Ovary (tissue), 7 donors: ENCODE measurements at regions not wholly inside any gene's neighbourhood (a gene's known extent, or its start where the extent isn't known, plus 50 kb on each side); places are given as distances from the start of the nearest gene placed in this dataset.
"Not testable (repeated sequence)": the region's sequence is repeated elsewhere in the genome, so short reads cannot be mapped to it uniquely, and the experiment has no call there.

Source experiments
- DNase-seq, 5 donors: peaks; one replicate each; pipeline ENCODE4 v3.0.0-alpha.2; 2019 to 2020
- H3K27ac ChIP-seq, 2 donors: fragments of 200-600 bp; one replicate each; pipeline versions ENCODE4 v1.5.1 to v1.8.0; 2019 to 2022
- H3K27me3 ChIP-seq: fragments of 200-600 bp; one replicate; pipeline ENCODE4 v1.8.0; 2022
- H3K36me3 ChIP-seq: fragments of 200-600 bp; sonication (generic); one replicate; pipeline ENCODE4 v1.5.1; 2019
- H3K4me1 ChIP-seq: one replicate; pipeline ENCODE4 v1.8.1; 2013; ENCODE audit warnings: mild to moderate bottlenecking, moderate library complexity; ENCODE audit not compliant: insufficient read depth
- H3K4me3 ChIP-seq: fragments of 200-600 bp; sonication (generic); one replicate; pipeline ENCODE4 v1.5.1; 2017
- H3K9me3 ChIP-seq, 2 donors: fragments of 200-600 bp in 1 of 2; sonication (generic) in 1 of 2; one replicate each; pipeline versions ENCODE4 v1.5.1 to v1.8.1; 2013 to 2019; ENCODE audit warnings: mild to moderate bottlenecking in 1 of 2, moderate library complexity in 1 of 2
- CTCF ChIP-seq, 3 donors: fragments of 450-650 bp in 2 of 3; fragments of 200-600 bp in 1 of 3; IDR thresholded peaks; one replicate each; pipeline versions ENCODE4 v1.5.1 to v1.8.0; 2016 to 2022; ENCODE audit warnings: antibody characterized with exemption in 3 of 3, mild to moderate bottlenecking in 1 of 3
- EP300 ChIP-seq: sonication (generic); formaldehyde crosslinking; IDR thresholded peaks from one replicate; pipeline ENCODE4 v1.6.1; 2017; ENCODE audit warnings: antibody characterized with exemption
- POLR2A ChIP-seq: fragments of 450-650 bp; IDR thresholded peaks from one replicate; pipeline ENCODE4 v1.6.1; 2017; ENCODE audit warnings: antibody characterized with exemption, mild to moderate bottlenecking, moderate library complexity
- WGBS, 3 donors: extraction: QIAGEN DNeasy Blood & Tissue Kit in 1 of 3; methylation state at CpG; one replicate each; pipeline versions ENCODE4 v1.1.5 to v1.1.7; 2013 to 2017; 5-methylcytosine and 5-hydroxymethylcytosine counted together
- intact Hi-C, 4 donors: fragments of 100-400 bp; cut with DNase I; formaldehyde crosslinking; loops; one replicate each; pipeline versions ENCODE4 v1.11.0 to v1.15.1; 2022 to 2023
- donor health status: DM: no; HTN: no; CAD: no; lungs with moderate emphysema.
- donor health status: DM: no; HTN: no; CAD: no.
- donor health status: Bipolar disorder and iron deficiency.
- donor health status: DM: no; HTN: no; CAD: no.
- donor health status: DM: yes; HTN: yes; CAD: no.

DNA sequence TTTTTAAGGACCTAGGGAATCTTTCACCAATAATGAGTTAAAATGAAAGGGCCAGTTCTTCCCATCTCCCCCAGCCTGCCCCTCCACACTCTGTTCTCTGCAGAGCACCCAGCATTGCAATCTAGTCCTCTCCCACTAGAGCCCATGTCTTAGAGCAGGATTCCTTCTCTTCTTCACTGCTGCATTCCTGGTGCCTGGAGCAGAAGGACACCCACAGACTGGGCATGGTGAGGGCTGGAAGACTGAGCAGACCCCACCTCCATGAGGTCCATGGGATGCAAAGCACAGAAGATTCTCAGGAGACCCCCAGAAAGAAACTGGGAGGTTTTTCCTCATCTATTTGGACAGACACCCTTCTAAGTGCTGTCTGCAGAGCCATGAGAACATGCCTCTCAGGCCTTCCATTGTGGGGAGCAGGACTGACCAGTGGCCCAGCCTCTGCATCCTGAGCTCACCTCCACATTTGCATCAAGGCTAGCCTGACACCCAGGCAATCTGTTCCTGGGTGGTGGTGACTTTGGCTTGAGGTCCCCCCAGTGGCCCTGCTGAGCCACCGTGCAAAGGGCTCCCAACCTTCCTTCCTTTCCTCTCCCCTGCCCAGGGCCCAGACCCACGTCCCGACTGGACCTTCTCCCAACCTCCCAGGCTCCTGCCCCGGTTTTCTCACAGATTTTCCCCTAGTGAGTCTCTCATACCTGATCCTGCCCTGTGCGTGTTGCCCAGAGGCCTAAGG is 74.2 kb upstream of the ZNF469 start:
- DNase-seq, result peak in 1 of 5 donors; percentile 10
- 96% methylated on average over 5 of the region's 5 CpGs for WGBS, 3 donors
- intact Hi-C loops, result no loop called here

DNA sequence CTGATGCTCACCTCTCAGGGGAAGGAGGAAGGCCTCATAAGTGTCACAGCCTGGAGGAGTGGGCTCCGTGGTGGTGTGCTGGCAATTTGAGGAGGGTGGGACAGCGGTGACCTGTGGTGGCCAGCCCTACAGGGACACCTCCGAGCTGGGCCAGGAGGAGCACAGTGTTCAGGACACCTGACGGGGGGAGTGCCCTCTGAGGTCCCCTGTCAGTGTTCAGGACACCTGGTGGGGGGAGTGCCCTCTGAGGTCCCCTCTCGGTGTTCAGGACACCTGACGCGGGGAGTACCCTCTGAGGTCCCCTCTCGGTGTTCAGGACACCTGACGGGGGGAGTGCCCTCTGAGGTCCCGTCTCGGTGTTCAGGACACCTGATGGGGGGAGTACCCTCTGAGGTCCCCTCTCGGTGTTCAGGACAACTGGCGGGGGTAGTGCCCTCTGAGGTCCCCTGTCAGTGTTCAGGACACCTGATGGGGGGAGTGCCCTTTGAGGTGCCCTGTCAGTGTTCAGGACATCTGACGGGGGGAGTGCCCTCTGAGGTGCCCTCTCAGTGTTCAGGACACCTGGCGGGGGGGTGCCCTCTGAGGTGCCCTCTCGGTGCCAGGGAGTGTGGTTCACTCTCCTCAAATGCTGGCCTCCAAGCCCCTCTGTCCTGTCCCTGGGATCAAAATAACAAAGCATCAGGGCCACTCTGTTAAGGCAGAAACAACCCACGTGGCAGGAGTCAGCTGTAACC is 73.4 kb upstream of the ZNF469 start:
- WGBS, 3 donors, result 90 to 96% (median 92%) methylated on average over 12 to 17 of the region's 17 CpGs
- H3K27me3 ChIP-seq, result no peaks in the 10 kb centered on the region
- intact Hi-C loops, result no loop called here
- no peak overlapping the region for H3K27ac ChIP-seq
- no peak for TF ChIP-seq CTCF (IDR thresholded peaks at IDR 0.05)
- TF ChIP-seq EP300, result no peak
- TF ChIP-seq POLR2A, result no peak
- no peaks in the 10 kb centered on the region for H3K9me3 ChIP-seq
- DNase-seq, result peak in 1 of 5 donors; percentile 18
- H3K36me3 ChIP-seq, result no peaks in the 10 kb centered on the region
- H3K4me3 ChIP-seq, result no peak overlapping the region
- H3K4me1 ChIP-seq, result peaks cover 11% of the 10 kb centered on the region

More for the DNA sequence above, 74.2 kb upstream of the ZNF469 start:
- TF ChIP-seq EP300, result no peak
- Histone ChIP-seq H3K9me3 (no peaks in the 10 kb centered on the region), H3K27ac (no peak overlapping the region), H3K27me3 (no peaks in the 10 kb centered on the region), H3K36me3 (no peaks in the 10 kb centered on the region), H3K4me3 (no peak overlapping the region), H3K4me1 (peaks cover 18% of the 10 kb centered on the region)

DNA sequence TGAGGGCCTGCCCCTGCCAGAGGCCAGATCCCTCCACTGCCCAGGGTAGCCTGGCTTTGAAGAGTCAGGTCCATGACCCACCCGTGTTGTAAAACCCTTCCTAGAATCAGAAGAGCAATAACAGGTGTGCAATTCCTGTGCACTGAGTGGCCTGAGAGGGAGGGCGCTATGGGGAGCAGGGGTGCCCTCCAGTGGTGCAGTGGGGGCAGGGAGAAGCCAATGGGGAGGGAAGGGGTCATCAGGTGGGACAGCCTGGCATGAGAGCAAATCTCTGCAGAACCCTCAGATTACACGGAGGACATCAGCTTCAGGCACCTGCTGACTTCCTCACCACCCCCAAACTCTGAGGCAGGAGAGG is 72.9 kb upstream of the ZNF469 start:
- no peaks in the 10 kb centered on the region for H3K9me3 ChIP-seq
- H3K27ac ChIP-seq, result no peak overlapping the region
- H3K4me3 ChIP-seq, result no peak overlapping the region
- intact Hi-C loops, result no loop called here
- WGBS, 3 donors, result 46 to 78% (median 62%) methylated on average over 2 to 3 of the region's 3 CpGs
- H3K4me1 ChIP-seq, result peaks cover 7% of the 10 kb centered on the region
- peak in 1 of 5 donors; percentile 8 for DNase-seq
- TF ChIP-seq CTCF (IDR thresholded peaks at IDR 0.05) (no peak), EP300 (no peak), POLR2A (no peak)
- no peaks in the 10 kb centered on the region for H3K36me3 ChIP-seq
- H3K27me3 ChIP-seq, result no peaks in the 10 kb centered on the region

DNA sequence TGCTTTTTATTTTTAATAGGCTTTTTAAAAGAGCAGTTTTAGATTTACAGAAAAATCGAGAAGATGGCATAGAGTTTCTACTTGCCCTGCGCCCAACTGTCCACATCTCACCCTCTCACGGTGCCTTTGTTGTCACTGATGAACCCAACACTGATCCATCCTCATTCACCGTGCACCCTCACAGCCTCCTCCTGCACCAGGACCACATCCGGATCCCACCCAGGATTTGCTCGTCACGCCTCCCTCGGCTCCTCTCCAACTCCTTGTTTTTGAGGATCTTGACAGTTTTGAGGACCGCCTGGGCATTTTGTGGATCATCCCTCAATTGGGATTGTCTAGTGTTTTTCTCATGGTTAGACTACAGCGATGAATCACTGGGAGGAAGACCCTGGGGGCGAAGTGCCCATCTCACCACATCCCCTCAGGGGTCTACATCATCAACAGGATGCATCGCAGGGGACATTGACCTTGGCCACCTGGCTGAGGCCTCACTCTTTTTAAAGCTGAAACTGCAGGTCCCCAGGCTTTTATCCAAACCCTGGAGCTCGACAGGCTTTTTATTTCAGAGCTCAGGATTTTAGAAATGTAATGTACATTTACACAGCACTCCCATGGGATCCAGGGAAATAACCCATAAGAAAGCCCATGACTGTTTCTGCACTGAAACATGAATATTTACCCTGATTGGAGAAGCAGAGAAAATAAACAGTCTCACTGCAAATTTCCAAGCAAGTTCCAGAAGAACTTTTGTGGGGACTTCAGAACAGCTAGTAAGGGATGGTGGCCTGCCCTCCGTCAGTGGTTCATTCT is 71.8 kb upstream of the ZNF469 start:
- 91 to 94% (median 93%) methylated on average over 14 of the region's 14 CpGs for WGBS, 3 donors
- no peak overlapping the region for H3K27ac ChIP-seq
- no peak overlapping the region for H3K4me3 ChIP-seq
- H3K36me3 ChIP-seq, result no peaks in the 10 kb centered on the region
- H3K27me3 ChIP-seq, result no peaks in the 10 kb centered on the region
- DNase-seq, result no peak
- TF ChIP-seq EP300 (no peak), CTCF (IDR thresholded peaks at IDR 0.05) (no peak), POLR2A (no peak)
- intact Hi-C loops, result no loop called here
- no peaks in the 10 kb centered on the region for H3K9me3 ChIP-seq
- H3K4me1 ChIP-seq, result peaks cover 7% of the 10 kb centered on the region

- not testable (repeated sequence) for H3K27ac ChIP-seq
Measured at GRCh38 chr16:88311860-88312259, 70.9 kb upstream of the ZNF469 start.

More at GRCh38 chr16:88311860-88312259, 70.9 kb upstream of the ZNF469 start:
- DNase-seq, intact Hi-C loops, H3K27me3 ChIP-seq, H3K4me3 ChIP-seq, H3K36me3 ChIP-seq, H3K4me1 ChIP-seq, H3K9me3 ChIP-seq: not testable (repeated sequence)
